Fibroblast of mammary gland (primary cell): ENCODE measurements at regions not wholly inside any gene's neighbourhood (a gene's known extent, or its start where the extent isn't known, plus 50 kb on each side); places are given as distances from the start of the nearest gene placed in this dataset.

Experiments used
- DNase-seq: peaks from one replicate; pipeline ENCODE4 v3.0.0-alpha.2; 2010; ENCODE audit warnings: low read depth
- H3K4me3 ChIP-seq: 2 replicates; pipeline ENCODE4 v1.5.1; 2011; ENCODE audit warnings: low read depth, mild to moderate bottlenecking, low read length, moderate library complexity; ENCODE audit not compliant: control insufficient read depth
- CTCF ChIP-seq: conservative IDR thresholded peaks from 2 replicates; pipeline ENCODE4 v1.5.1; 2011; ENCODE audit warnings: low read depth, low read length, inconsistent platforms; ENCODE audit not compliant: control insufficient read depth, insufficient read depth

- no peak for DNase-seq
- H3K4me3 ChIP-seq, result no peak overlapping the region
- TF ChIP-seq CTCF, result no peak
Observed at GRCh38 chr1:213670692-213671023, 317.1 kb upstream of the PROX1 start.

- no peak for TF ChIP-seq CTCF
- H3K4me3 ChIP-seq, result no peak overlapping the region
Observed at GRCh38 chr1:213675043-213675442, 312.7 kb upstream of the PROX1 start.

GRCh38 chr1:213676736-213677135 lies 311.0 kb upstream of the PROX1 start:
- DNase-seq, result no peak
- TF ChIP-seq CTCF, result no peak

More at GRCh38 chr1:213675043-213675442, 312.7 kb upstream of the PROX1 start:
- DNase-seq, result no peak

GRCh38 chr1:213678348-213678747 lies 309.4 kb upstream of the PROX1 start:
- DNase-seq, result no peak
- no peak overlapping the region for H3K4me3 ChIP-seq
- no peak for TF ChIP-seq CTCF

More at GRCh38 chr1:213676736-213677135, 311.0 kb upstream of the PROX1 start:
- no peak overlapping the region for H3K4me3 ChIP-seq

GRCh38 chr1:213678753-213679152 lies 309.0 kb upstream of the PROX1 start:
- TF ChIP-seq CTCF, result no peak

GRCh38 chr1:213679153-213679552 lies 308.6 kb upstream of the PROX1 start:
- DNase-seq, result no peak
- TF ChIP-seq CTCF, result no peak

More at GRCh38 chr1:213678753-213679152, 309.0 kb upstream of the PROX1 start:
- H3K4me3 ChIP-seq, result no peak overlapping the region
- no peak for DNase-seq

GRCh38 chr1:213680677-213681325 lies 307.0 kb upstream of the PROX1 start:
- no peak for TF ChIP-seq CTCF
- no peak overlapping the region for H3K4me3 ChIP-seq
- DNase-seq, result no peak

More at GRCh38 chr1:213679153-213679552, 308.6 kb upstream of the PROX1 start:
- no peak overlapping the region for H3K4me3 ChIP-seq
